SW 1271 (cell line): ENCODE measurements at regions not wholly inside any gene's neighbourhood (a gene's known extent, or its start where the extent isn't known, plus 50 kb on each side); places are given as distances from the start of the nearest gene placed in this dataset.
"Not testable (repeated sequence)": the region's sequence is repeated elsewhere in the genome, so short reads cannot be mapped to it uniquely, and the experiment has no call there.

ENCODE experiments used
- DNase-seq, 2 experiments: peaks; one replicate each; lab custom pipeline; 2025; lab: John Stamatoyannopoulos, UW

- DNase-seq: no peak
Observed at GRCh38 chr4:184280591-184281071, 63.0 kb upstream of the ENPP6 start.

DNA sequence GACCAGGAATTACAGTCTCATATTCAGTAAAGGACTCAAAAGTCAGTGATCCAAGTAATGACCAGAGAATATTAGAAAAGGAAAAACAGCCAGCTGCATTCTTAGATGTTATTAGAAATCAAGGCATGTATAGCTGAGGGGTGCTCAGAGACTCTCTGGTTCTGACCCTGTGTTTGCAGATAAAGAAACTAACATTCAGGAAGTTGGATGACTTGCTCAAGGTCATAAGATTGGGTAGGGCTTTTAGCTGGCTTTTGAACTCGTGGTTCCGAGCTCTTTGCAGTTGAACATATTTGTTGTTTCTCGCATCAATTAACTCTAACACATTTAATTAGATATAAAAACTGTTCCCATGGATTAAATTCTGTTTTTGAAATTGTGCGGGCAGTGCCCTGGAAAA lies 62.5 kb upstream of the ENPP6 start:
- no peak for DNase-seq

DNA sequence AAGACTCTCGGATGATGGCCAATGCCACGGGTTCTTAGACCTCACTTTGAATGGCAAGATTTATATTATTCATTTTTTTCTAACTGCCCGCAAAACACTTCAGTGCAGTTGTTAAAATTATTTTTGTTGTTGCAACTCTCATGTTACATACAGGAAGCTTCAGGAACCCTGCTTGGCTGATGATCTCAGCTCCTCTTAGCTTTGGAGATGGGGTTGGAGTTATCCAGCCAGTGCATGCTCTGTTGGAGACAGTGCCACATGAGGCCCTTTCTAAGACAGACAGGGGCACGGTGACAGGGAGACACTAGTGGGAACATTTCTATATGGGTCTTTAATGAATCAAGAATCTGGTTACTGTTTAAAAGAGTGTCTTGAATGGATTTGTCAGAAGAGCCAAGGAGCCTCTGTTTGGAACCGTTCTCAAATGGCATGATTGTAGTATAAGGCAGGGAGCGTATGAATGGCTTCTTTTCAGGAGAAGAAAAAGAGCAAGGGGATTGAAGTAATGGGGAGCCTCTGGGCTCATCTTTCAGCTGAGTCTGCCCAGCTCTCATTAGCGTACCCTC lies 61.9 kb upstream of the ENPP6 start:
- no peak for DNase-seq

GRCh38 chr4:184277769-184278168 lies 60.1 kb upstream of the ENPP6 start:
- DNase-seq: not testable (repeated sequence)

GRCh38 chr4:184277010-184277409 lies 59.3 kb upstream of the ENPP6 start:
- not testable (repeated sequence) for DNase-seq

DNA sequence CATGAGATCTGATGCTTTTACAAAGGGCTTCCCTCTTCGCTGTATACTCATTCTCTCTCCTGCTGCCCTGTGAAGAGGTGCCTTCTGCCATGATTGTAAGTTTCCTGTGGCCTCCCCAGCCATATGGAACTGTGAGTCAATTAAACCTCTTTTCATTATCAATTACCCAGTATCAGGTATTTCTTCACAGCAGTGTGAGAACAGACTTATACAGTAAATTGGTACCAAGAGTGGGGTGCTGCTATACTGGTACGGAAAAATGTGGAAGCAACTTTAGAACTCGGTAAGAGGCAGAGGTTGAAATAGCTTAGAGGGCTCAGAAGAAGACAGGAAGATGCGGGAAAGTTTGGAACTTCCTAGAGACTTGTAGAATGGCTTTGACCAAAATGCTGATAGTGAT lies 58.7 kb upstream of the ENPP6 start:
- DNase-seq: not testable (repeated sequence)

- DNase-seq: no peak
Observed at GRCh38 chr4:184275766-184276165, 58.1 kb upstream of the ENPP6 start.

GRCh38 chr4:184274286-184274951 lies 56.7 kb upstream of the ENPP6 start:
- DNase-seq: no peak

DNA sequence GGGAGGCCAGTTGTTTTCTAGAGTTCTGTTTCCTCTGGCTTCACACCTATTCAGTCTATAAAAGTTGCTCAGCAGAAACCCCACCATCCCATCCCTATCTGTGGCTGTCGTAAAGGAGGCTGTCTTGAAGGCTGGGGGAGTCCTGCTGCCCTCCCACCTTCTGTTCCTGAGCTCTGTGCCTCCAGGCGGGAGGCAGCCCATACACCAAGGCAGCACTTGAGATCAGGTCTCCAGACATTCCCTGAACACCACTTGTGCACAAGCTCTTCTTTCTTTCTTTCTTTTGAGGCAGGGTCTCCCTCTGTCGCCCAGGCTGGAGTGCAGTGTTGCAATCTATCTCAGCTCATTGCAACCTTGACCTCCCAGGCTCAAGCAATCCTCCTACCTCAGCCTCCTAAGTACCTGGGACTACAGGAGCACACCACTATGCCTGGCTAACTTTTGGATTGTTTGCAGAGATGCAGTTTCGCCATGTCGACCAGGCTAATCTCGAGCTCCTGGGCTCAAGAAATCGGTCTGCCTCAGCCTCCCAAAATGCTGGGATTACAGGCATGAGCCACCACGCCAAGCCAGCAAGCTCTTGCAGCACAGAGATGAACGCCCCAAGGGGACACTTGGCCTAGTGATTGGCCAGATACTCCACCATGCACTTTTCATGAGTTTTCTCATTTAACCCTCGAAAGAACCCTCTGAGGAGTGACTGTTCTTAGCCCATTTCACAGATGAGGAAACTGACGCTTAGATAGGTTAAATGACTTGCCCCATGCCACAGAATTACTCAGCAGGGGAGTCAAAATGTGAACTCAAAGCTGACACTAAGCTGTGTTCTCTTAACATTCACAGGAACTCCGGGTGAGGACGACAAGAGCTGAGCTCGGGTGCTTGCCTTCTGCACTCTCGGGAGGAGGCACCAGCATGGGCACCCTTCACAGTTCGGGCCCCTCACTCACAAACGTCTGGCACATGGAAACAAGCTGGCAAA lies 55.8 kb upstream of the ENPP6 start:
- no peak for DNase-seq

DNA sequence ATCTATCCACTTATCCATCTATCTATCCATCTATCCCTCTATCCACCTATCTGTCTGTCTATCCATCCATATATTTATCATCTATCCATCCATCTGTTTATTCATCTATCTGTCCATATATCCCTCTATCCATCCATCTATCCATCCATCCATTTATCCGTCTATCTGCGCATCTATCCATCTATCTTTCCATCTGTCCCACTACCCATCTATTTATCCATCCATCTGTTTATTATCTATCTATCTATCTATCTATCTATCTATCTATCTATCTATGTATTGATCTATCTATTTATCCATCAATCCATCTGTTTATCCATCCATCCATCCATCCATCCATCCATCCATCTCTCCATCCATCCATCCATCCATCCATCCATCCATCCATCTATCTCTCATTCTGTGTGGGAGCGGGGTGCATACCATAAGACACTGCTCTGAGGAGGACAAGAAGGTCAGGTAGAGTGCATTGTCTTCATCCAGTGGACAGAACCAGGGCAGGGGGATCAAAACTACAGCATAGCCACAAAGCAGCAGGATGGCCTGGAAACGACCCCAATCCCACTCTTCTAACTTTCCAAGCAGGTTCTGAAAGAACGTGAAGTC lies 53.2 kb upstream of the ENPP6 start:
- DNase-seq: no peak

GRCh38 chr4:184269879-184270430 lies 52.3 kb upstream of the ENPP6 start:
- DNase-seq: no peak

- DNase-seq: no peak
Observed at GRCh38 chr4:184268584-184269160, 51.0 kb upstream of the ENPP6 start.

GRCh38 chr4:184267673-184268583 lies 50.3 kb upstream of the ENPP6 start:
- DNase-seq: peak; percentile 64 to 82
